GM12891 (cell line): ENCODE measurements at regions not wholly inside any gene's neighbourhood (a gene's known extent, or its start where the extent isn't known, plus 50 kb on each side); places are given as distances from the start of the nearest gene placed in this dataset.
"Not testable (repeated sequence)": the region's sequence is repeated elsewhere in the genome, so short reads cannot be mapped to it uniquely, and the experiment has no call there.

Experiments used
- DNase-seq: peaks from one replicate; pipeline ENCODE4 v3.0.0; 2011; ENCODE audit warnings: low spot score; ENCODE audit not compliant: insufficient read length
- FAIRE-seq: peaks from 2 replicates; lab custom pipeline; 2011; peaks lifted over from hg19 to GRCh38; lab: Jason Lieb, UNC
- PAX5 ChIP-seq: IDR thresholded peaks from 2 replicates; pipeline ENCODE4 v1.6.1; 2011; ENCODE audit warnings: low read length, moderate library complexity, mild to moderate bottlenecking; ENCODE audit not compliant: insufficient read depth, severe bottlenecking
- POLR2A ChIP-seq: IDR thresholded peaks from 2 replicates; pipeline ENCODE4 v1.6.1; 2011; ENCODE audit warnings: low read depth, low read length, control low read depth
- POLR2AphosphoS5 ChIP-seq: IDR thresholded peaks from 2 replicates; pipeline ENCODE4 v1.6.1; 2011; ENCODE audit warnings: low read depth, low read length, control low read depth
- POU2F2 ChIP-seq: IDR thresholded peaks from 2 replicates; pipeline ENCODE4 v1.6.1; 2011; ENCODE audit warnings: low read depth, mild to moderate bottlenecking, control low read depth, low read length, moderate library complexity
- SPI1 ChIP-seq: IDR thresholded peaks from 2 replicates; pipeline ENCODE4 v1.6.1; 2011; ENCODE audit warnings: low read depth, low read length, control low read depth
- TAF1 ChIP-seq: IDR thresholded peaks from 2 replicates; pipeline ENCODE4 v1.6.1; 2011; ENCODE audit warnings: low read depth, low read length, control low read depth

DNA sequence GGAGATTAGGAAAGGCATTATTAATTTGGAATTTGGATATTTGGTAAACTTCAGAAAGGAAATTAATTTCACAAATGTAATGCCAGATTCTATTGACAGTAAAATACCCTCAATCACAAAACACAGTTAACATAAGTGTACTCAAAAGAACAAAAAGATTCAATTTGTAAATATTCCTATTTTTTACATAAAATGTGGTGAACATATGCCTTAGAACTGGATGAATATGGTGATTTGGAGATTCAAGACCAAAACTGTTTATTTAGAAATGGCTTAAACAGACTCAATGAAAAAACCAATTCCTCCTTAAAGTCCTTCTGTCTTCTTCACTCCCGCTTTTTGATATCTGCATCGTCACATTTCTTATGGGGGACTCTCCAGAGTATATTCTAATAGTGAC lies 417.6 kb upstream of the TENM3 start:
- DNase-seq (no peak), FAIRE-seq (no peak)
- no peak for TF ChIP-seq POU2F2
- TF ChIP-seq POLR2A = no peak
- TF ChIP-seq POLR2AphosphoS5 = no peak
- TF ChIP-seq SPI1 = no peak
- no peak for TF ChIP-seq PAX5
- no peak for TF ChIP-seq TAF1

DNA sequence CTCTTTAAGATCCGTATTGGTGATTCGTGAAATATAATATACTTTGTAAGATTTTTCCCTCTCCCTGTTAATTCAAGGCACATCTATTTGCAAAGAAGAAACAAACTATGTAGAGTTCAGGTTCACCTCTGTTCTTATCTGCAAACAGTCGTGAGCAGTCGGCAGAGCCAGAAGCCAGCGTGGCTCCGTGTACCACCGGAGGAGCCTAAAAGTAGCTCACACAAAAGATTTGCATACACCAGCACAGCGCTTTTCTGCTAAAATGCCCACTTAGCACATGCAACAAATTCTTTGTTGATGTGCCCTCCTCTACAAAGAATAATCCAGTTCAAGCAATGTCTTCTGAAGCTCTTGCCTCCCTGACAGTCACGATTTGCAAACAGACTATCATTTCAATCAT lies 416.0 kb upstream of the TENM3 start:
- no peak for FAIRE-seq
- TF ChIP-seq TAF1 = no peak
- DNase-seq = no peak

- DNase-seq (no peak), FAIRE-seq (no peak)
- no peak for TF ChIP-seq POU2F2
- TF ChIP-seq POLR2A = no peak
- TF ChIP-seq PAX5 = no peak
- TF ChIP-seq SPI1 = no peak
- TF ChIP-seq TAF1 = no peak
- no peak for TF ChIP-seq POLR2AphosphoS5
Measured at GRCh38 chr4:181830404-181831035, 412.7 kb upstream of the TENM3 start.

DNA sequence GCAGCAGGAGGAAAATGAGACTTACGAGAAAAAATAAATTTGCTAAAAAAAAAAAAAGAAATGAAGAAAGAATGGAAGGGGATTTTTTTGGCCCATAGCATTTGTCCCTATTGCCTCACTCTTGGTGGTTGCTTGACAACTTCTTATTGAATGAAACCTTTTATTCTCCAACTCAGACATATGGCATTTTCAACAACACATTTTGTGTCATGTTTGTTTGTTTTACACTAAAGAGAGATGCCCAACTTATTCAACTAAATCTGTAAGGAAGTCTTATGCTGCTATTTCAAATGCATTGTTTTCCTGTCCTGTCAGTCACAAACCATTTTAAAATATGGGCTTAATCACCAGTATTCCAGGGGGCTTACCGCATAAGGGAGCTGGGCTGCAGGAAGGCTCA lies 409.1 kb upstream of the TENM3 start:
- FAIRE-seq (no peak), DNase-seq (no peak)
- TF ChIP-seq TAF1 (no peak), POU2F2 (no peak), SPI1 (no peak), POLR2A (no peak), POLR2AphosphoS5 (no peak), PAX5 (no peak)

GRCh38 chr4:181835348-181835747 lies 407.9 kb upstream of the TENM3 start:
- no peak for DNase-seq
- no peak for TF ChIP-seq SPI1
- TF ChIP-seq POLR2AphosphoS5 = no peak
- no peak for TF ChIP-seq PAX5
- TF ChIP-seq POU2F2 = no peak
- no peak for TF ChIP-seq TAF1
- TF ChIP-seq POLR2A = no peak
- no peak for FAIRE-seq

DNA sequence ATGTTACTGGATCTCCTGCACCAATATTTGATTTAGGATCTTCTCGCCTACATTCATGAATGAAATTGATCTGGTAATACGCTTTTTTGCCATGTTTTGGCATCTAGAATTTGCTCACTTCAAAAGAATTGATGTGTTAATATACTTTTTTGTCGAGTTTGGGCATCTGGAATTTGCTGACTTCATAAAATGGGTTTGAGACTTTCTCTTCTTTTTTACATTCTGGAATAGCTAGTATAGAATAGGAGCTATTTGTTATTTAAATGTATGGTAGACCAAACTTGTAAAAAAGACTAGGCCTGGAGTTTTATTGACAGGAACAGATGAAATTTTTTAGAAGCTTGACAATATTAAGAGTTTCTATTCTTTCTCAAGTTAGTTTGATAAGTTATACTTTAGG lies 404.9 kb upstream of the TENM3 start:
- FAIRE-seq = no peak
- DNase-seq = no peak
- TF ChIP-seq POLR2A = no peak
- no peak for TF ChIP-seq POLR2AphosphoS5
- TF ChIP-seq PAX5 = no peak
- no peak for TF ChIP-seq POU2F2
- no peak for TF ChIP-seq TAF1
- TF ChIP-seq SPI1 = no peak

- not testable (repeated sequence) for FAIRE-seq, DNase-seq
Measured at GRCh38 chr4:181843797-181844196, 399.4 kb upstream of the TENM3 start.

DNA sequence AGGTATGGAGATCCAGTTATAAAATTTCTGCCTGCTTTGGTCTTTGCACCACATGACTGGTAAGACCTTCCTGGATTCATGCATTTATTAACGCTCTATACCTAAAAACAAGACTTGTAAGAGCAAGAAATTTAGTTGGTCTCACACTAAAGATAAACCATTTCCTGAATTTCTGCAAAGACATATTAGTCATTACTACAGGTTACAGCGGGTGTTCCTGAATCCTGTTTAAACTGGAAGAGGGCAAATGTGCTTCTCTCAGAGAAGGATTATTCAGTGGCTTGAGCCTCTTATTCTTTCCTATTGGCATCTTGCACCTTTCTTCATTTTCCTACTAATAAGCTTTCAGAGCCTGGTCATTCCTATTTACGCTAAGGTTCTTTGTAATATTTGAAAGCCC lies 397.6 kb upstream of the TENM3 start:
- TF ChIP-seq POU2F2 = no peak
- no peak for TF ChIP-seq SPI1
- no peak for TF ChIP-seq POLR2AphosphoS5
- no peak for TF ChIP-seq PAX5
- TF ChIP-seq TAF1 = no peak
- no peak for TF ChIP-seq POLR2A
- DNase-seq (no peak), FAIRE-seq (no peak)

DNA sequence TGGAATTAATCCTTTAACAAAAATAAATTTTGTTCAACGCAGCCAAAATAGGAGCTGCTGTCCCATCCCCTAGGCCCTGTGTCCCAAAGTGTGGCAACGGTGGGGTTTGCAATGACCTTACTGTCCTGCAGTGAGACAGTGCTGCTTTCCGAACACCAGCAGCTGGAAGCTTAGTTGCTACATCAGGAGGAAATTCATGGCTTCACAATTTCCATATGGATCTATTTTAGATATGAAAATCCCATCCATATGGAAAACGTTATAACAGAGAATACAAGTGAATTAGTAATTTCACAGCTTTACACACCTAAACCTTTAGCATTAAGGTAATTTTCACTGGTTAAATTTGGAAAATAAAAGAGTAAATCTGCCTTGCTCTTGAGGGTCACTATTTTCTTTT lies 396.3 kb upstream of the TENM3 start:
- no peak for FAIRE-seq
- no peak for DNase-seq
- no peak for TF ChIP-seq SPI1
- no peak for TF ChIP-seq TAF1
- TF ChIP-seq POLR2AphosphoS5 = no peak
- TF ChIP-seq POLR2A = no peak
- no peak for TF ChIP-seq PAX5
- no peak for TF ChIP-seq POU2F2

GRCh38 chr4:181848357-181848756 lies 394.8 kb upstream of the TENM3 start:
- FAIRE-seq = no peak
- no peak for TF ChIP-seq POU2F2
- TF ChIP-seq PAX5 = no peak
- no peak for TF ChIP-seq POLR2AphosphoS5
- no peak for TF ChIP-seq SPI1
- no peak for TF ChIP-seq TAF1
- no peak for TF ChIP-seq POLR2A
- DNase-seq = no peak
